ENCODE measurements at regions not wholly inside any gene's neighbourhood (a gene's known extent, or its start where the extent isn't known, plus 50 kb on each side); places are given as distances from the start of the nearest gene placed in this dataset.

- TF ChIP-seq CTCF (IDR thresholded peaks at IDR 0.05; ENCODE audit: poor library complexity), result no peak
- no peak for TF ChIP-seq EZH2 (IDR thresholded peaks at IDR 0.05; ENCODE audit: borderline replicate concordance)
- no peak for TF ChIP-seq EZH2phosphoT487 (IDR thresholded peaks at IDR 0.05; ENCODE audit: low read depth, severe bottlenecking, unreplicated experiment)
Measured at GRCh38 chr4:64014647-64015046, 394.6 kb downstream of the TECRL start.
